AG09319 (cell line): ENCODE measurements at regions not wholly inside any gene's neighbourhood (a gene's known extent, or its start where the extent isn't known, plus 50 kb on each side); places are given as distances from the start of the nearest gene placed in this dataset.
A peak's percentile ranks its signal among the peaks of the same experiment; 100 is the strongest.

ENCODE experiments used
- DNase-seq: peaks from one replicate; pipeline ENCODE4 v3.0.0-alpha.2; 2010; ENCODE audit warnings: low read depth; ENCODE audit errors: extremely low read depth
- CTCF ChIP-seq: IDR thresholded peaks from 2 replicates; pipeline ENCODE4 v1.5.1; 2011; ENCODE audit warnings: low read depth, mild to moderate bottlenecking, inconsistent platforms, low read length, moderate library complexity

DNA sequence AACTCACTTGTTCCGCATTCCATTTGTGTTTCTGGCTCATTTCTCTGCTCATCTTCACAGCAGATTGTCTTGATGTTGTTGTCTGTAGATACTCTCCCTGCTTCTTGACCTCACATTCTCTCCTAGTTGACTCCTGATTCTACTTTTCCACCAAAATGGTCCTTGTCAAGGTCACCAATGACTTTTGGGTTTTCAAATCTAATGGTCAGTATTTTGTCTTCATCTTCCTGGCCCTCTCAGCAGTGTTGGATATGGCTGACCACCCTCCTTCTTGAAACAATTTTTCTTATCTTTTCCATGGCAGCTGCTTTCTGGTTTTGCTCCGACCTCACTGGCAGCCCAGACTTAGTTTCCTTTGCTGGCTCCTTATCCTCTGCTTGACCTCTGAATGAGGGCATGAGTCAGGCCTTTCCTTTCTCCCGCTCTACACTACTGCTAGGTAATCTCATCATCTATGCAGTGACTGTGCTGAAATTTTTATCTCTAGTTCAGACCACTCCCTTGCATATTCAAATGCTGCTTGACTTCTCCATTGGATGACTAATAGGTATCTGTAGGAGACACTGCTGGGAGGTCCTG is 386.6 kb upstream of the SPRED2 start:
- TF ChIP-seq CTCF = no peak
- DNase-seq = no peak

DNA sequence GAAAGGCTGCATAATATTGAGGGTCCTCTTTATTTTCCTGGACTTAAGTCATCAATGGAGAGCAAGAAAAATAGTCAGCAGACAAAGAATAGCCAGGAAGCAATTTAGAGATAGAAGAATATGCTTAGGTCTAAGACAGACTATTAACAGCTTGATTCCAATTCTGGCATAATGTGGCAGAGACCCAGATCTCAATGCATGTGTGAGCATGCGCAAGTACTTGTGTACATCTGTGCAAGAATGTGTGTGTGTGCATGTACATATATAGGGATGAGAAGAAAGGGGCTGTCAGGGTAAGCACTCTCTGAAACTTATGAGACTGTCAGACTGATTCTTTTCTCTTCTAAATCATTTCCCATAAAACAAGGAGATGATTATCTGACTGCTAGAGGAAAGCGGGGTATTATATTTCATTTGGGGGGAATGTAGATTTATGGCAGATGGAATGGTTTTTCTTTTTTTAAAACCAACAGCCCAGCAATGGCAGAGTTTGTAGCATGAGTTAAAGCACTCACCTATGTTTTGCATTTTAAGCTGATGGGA is 381.3 kb upstream of the SPRED2 start:
- no peak for DNase-seq
- TF ChIP-seq CTCF = no peak

DNA sequence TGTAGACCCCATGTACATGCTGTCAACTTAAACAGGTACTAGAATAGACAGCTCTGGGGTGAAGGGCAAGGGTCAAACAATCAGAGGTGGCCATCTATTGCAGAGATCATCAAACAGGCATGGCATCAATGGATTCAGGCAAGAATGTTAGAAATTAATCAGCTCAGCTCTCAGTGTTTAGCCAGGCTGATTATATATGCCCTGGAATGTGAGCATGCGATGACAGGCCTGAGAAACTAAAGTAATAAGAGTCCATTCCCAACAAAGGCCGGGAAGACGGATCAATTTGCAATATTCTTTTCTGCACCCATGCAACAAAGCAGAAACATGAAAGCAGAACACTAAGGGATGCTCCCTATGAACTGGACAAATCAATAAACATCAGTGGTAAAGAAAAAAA is 380.5 kb upstream of the SPRED2 start:
- no peak for TF ChIP-seq CTCF
- DNase-seq = no peak

- no peak for TF ChIP-seq CTCF
- DNase-seq = no peak
Observed at GRCh38 chr2:65807942-65808341, 375.5 kb upstream of the SPRED2 start.

GRCh38 chr2:65804777-65805176 is 372.4 kb upstream of the SPRED2 start:
- TF ChIP-seq CTCF = no peak
- no peak for DNase-seq

DNA sequence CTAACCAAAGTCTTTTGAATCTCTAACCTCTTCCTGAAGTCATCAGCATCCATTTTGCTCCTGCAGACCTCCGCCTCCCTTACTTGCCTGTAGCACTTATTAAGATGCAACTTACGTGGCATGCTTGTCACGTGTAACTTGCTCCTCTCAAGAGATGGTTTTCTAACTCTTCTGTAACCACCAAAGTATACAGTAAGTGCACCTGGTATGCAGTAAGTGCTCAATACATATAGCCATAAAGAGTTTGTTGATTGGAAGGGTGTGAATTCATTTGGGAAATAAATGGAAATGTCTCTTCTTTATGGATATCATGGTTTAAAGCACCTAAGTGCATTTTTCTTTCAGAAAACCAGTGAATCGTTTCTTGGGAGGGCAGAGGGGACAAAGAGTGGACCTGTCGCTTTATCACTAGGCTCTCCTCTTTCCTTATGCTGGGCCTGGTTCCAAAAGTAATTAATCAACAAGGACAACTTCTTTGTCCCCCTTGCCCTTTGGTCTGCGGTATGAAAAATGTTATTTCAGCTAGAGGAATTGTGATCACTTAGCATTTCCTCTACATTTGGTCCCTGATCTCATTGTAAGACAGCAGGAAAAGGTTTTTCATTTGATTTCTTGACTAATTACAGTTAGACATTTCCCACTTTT is 370.0 kb upstream of the SPRED2 start:
- no peak for TF ChIP-seq CTCF
- no peak for DNase-seq

DNA sequence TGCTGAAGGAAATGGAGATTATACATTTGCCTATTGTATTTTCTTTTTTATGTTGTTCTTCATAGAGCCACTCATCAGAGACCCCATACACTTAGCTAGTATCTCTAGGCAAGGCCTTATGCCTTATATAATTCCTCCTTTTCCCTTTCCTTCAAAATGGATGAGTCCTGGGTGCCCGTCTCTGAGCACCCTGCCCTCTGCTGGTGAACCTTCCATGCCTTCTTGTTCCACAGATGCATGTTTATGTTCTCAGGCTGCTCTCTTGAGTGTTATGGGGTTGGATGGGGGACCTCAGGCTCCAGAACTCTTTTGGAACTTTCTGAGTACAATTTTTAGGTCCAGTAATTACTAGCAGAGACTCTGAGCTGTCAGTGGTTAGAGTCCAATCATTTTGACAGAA is 368.6 kb upstream of the SPRED2 start:
- DNase-seq = no peak
- TF ChIP-seq CTCF = peak; percentile 38
